NT2/D1 (cell line): ENCODE measurements at regions not wholly inside any gene's neighbourhood (a gene's known extent, or its start where the extent isn't known, plus 50 kb on each side); places are given as distances from the start of the nearest gene placed in this dataset.

ENCODE experiments used
- DNase-seq: peaks from one replicate; pipeline ENCODE4 v3.0.0-alpha.2; 2011; ENCODE audit warnings: low read depth, low spot score
- H3K27me3 ChIP-seq: 2 replicates; pipeline ENCODE4 v1.6.0; 2011; ENCODE audit warnings: mild to moderate bottlenecking; ENCODE audit not compliant: insufficient read length, insufficient read depth
- H3K36me3 ChIP-seq: 2 replicates; pipeline ENCODE4 v1.6.1; 2011; ENCODE audit warnings: mild to moderate bottlenecking, low read length, mixed read lengths; ENCODE audit not compliant: insufficient read depth, insufficient read length
- H3K4me1 ChIP-seq: 2 replicates; pipeline ENCODE4 v1.5.1; 2011; ENCODE audit not compliant: insufficient read depth, insufficient read length
- H3K4me3 ChIP-seq: 2 replicates; pipeline ENCODE4 v1.5.1; 2011; ENCODE audit warnings: low read depth; ENCODE audit not compliant: insufficient read length
- H3K9ac ChIP-seq: 2 replicates; pipeline ENCODE4 v1.6.0; 2011; ENCODE audit warnings: low read depth; ENCODE audit not compliant: insufficient read length
- H3K9me3 ChIP-seq: 2 replicates; pipeline ENCODE4 v1.5.1; 2011; ENCODE audit warnings: mild to moderate bottlenecking, low read length; ENCODE audit not compliant: insufficient read depth
- SUZ12 ChIP-seq: IDR thresholded peaks from 2 replicates; pipeline ENCODE4 v1.6.1; 2011; ENCODE audit not compliant: insufficient read length, insufficient read depth; ENCODE audit errors: extremely low read depth
- YY1 ChIP-seq: IDR thresholded peaks from 2 replicates; pipeline ENCODE4 v1.6.1; 2011; ENCODE audit not compliant: insufficient read length, insufficient read depth
- ZNF274 ChIP-seq: IDR thresholded peaks from 2 replicates; pipeline ENCODE4 v1.6.1; 2011; ENCODE audit warnings: mild to moderate bottlenecking, low read depth, low read length

- H3K4me3 ChIP-seq, result no peak overlapping the region
- H3K4me1 ChIP-seq, result no peaks in the 10 kb centered on the region
- peaks cover 22% of the 10 kb centered on the region for H3K9me3 ChIP-seq
- H3K27me3 ChIP-seq, result no peaks in the 10 kb centered on the region
- no peaks in the 10 kb centered on the region for H3K36me3 ChIP-seq
- TF ChIP-seq YY1 (no peak), ZNF274 (no peak), SUZ12 (no peak)
- no peak overlapping the region for H3K9ac ChIP-seq
- DNase-seq, result no peak
These were observed 783.6 kb downstream of the PDCD6IP start for GRCh38 chr3:34582055-34582454.

DNA sequence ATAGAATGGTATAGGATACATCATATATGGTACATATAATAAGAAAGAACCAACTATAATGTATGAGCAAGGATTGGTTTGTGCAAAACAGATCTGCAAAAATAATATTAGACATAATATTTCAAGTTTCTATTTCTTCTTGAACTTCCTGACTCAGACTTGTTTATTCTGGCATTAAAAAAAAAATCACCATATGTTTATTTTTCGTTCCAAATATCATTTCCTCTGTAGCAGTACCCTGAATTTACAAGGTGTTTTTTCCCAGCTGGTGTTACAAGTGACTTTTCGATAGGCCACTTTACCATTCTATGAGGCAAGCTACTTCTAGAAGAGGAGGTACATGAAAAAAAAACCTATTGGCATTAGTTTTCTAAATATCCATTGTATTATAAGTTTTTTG, 785.0 kb downstream of the PDCD6IP start:
- no peak for TF ChIP-seq YY1
- TF ChIP-seq SUZ12, result no peak
- no peak for TF ChIP-seq ZNF274
- H3K4me3 ChIP-seq, result no peak overlapping the region
- no peaks in the 10 kb centered on the region for H3K27me3 ChIP-seq
- no peaks in the 10 kb centered on the region for H3K4me1 ChIP-seq
- H3K9me3 ChIP-seq, result peaks cover 28% of the 10 kb centered on the region
- H3K9ac ChIP-seq, result no peak overlapping the region
- H3K36me3 ChIP-seq, result no peaks in the 10 kb centered on the region
- DNase-seq, result no peak

- TF ChIP-seq SUZ12 (no peak), YY1 (no peak), ZNF274 (no peak)
- no peaks in the 10 kb centered on the region for H3K27me3 ChIP-seq
- H3K9ac ChIP-seq, result no peak overlapping the region
- H3K4me3 ChIP-seq, result no peak overlapping the region
- H3K4me1 ChIP-seq, result no peaks in the 10 kb centered on the region
- DNase-seq, result no peak
- H3K9me3 ChIP-seq, result peaks cover 28% of the 10 kb centered on the region
- no peaks in the 10 kb centered on the region for H3K36me3 ChIP-seq
These were observed 786.5 kb downstream of the PDCD6IP start for GRCh38 chr3:34584971-34585370.

- Histone ChIP-seq H3K4me1 (no peaks in the 10 kb centered on the region), H3K9me3 (no peaks in the 10 kb centered on the region), H3K4me3 (no peak overlapping the region), H3K9ac (no peak overlapping the region), H3K27me3 (no peaks in the 10 kb centered on the region), H3K36me3 (no peaks in the 10 kb centered on the region)
- no peak for DNase-seq
- no peak for TF ChIP-seq YY1
- no peak for TF ChIP-seq ZNF274
- no peak for TF ChIP-seq SUZ12
These were observed 801.2 kb downstream of the PDCD6IP start for GRCh38 chr3:34599595-34599994.

DNA sequence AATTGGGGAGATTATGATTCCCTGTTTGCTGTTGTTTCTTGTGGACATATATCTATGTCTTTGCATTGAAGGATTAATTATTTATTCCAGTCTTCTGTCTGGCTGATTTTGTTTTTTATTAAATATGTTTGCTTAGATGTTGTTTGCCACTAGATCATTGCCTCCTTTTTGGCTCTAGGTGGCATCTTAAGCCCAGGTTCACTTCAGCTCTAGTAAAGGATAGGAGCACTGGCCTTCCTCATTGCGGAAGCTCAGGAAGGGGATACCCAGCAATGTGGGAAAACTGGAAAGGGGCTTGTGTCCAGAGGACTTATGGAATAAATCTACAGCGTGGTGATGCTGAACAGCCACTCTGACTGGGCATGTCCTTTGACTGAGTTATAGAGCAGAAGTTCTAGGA, 821.6 kb downstream of the PDCD6IP start:
- Histone ChIP-seq H3K4me3 (no peak overlapping the region), H3K4me1 (no peaks in the 10 kb centered on the region), H3K36me3 (no peaks in the 10 kb centered on the region), H3K9ac (no peak overlapping the region), H3K9me3 (no peaks in the 10 kb centered on the region), H3K27me3 (no peaks in the 10 kb centered on the region)
- no peak for DNase-seq
- TF ChIP-seq YY1, result no peak
- TF ChIP-seq ZNF274, result no peak
- TF ChIP-seq SUZ12, result no peak

GRCh38 chr3:34626699-34627098, 828.3 kb downstream of the PDCD6IP start:
- DNase-seq, result no peak
- Histone ChIP-seq H3K9ac (no peak overlapping the region), H3K4me1 (no peaks in the 10 kb centered on the region), H3K9me3 (no peaks in the 10 kb centered on the region), H3K4me3 (no peak overlapping the region), H3K36me3 (no peaks in the 10 kb centered on the region), H3K27me3 (no peaks in the 10 kb centered on the region)
- TF ChIP-seq YY1, result no peak
- TF ChIP-seq SUZ12, result no peak
- TF ChIP-seq ZNF274, result no peak

- Histone ChIP-seq H3K4me3 (no peak overlapping the region), H3K36me3 (no peaks in the 10 kb centered on the region), H3K9ac (no peak overlapping the region), H3K27me3 (no peaks in the 10 kb centered on the region), H3K9me3 (no peaks in the 10 kb centered on the region), H3K4me1 (no peaks in the 10 kb centered on the region)
- TF ChIP-seq YY1 (no peak), SUZ12 (no peak)
- no peak for DNase-seq
These were observed 836.5 kb downstream of the PDCD6IP start for GRCh38 chr3:34634939-34635338.
